ENCODE measurements at regions not wholly inside any gene's neighbourhood (a gene's known extent, or its start where the extent isn't known, plus 50 kb on each side); places are given as distances from the start of the nearest gene placed in this dataset.
"Not testable (repeated sequence)": the region's sequence is repeated elsewhere in the genome, so short reads cannot be mapped to it uniquely, and the experiment has no call there.

DNA sequence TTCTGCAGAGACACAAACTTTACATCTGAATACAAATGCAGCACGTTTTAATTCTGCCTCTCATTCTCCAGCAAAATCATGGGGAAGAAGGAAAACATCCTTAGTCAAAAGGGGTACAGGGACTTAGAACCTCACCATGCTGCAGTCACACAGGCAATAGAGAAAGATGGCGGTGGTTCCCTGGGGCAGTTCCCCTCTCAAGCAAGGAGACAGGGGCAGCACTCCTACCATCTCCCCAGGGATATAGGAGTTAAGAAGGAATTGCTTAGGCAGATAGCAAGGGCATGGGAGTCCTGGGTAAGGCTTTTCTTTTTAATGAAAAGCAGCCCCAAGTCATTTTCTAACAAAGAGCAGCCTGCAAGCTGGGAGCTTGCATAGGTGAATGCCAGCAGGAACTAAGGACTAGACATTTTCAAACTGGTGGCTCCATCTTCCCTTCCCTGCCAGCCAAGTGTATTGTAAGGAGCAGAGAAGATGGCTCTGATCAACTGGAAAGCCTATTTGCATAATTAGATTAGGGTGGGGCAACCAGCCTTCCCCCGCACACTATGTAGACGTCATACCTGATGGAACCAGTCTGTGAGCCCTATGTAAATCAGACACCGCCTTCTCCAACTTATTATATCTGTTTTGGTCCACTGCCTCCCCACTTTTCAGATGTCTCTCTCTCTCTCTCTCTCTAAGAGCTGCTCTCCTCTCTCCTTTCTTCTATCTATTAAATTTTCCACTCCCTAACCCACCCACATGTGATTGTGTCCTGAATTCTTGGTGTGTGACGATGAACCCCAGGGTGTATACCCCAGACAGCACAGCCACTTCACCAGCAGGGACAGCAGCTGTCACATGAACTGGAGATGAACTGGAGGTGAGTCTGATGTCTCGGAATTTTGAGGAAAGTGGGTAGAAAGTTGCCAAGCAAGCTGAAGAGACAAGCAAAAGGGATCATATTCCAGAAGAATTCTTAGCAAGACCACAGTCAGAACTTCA is 514.5 kb downstream of the IRS2 start:
- H3K27me3 ChIP-seq (ENCODE audit: control insufficient read depth in 3 of 3, insufficient read depth in 3 of 3, low read length in 3 of 3): no peaks in the 10 kb centered on the region
- H3K4me1 ChIP-seq (ENCODE audit: control insufficient read depth in 3 of 3, insufficient read depth in 2 of 3, low read depth in 1 of 3, low read length in 2 of 3): no peaks in the 10 kb centered on the region
- WGBS, 3 donors: 78 to 86% (median 79%) methylated on average over 7 of the region's 7 CpGs
- H3K36me3 ChIP-seq (ENCODE audit: control insufficient read depth in 3 of 3, insufficient read depth in 2 of 3, low read depth in 1 of 3, low read length in 3 of 3): no peaks in the 10 kb centered on the region
- DNase-seq (no peak), FAIRE-seq (no peak)
- no peak overlapping the region for H3K4me3 ChIP-seq (ENCODE audit: low read depth in 1 of 3, low read length in 3 of 3)
- H3K9me3 ChIP-seq (ENCODE audit: control insufficient read depth in 2 of 2, insufficient read depth in 1 of 2, low read depth in 1 of 2, low read length in 1 of 2): no peaks in the 10 kb centered on the region
- H3K27ac ChIP-seq (ENCODE audit: low read depth in 1 of 3, low read length in 2 of 3): no peak overlapping the region

DNA sequence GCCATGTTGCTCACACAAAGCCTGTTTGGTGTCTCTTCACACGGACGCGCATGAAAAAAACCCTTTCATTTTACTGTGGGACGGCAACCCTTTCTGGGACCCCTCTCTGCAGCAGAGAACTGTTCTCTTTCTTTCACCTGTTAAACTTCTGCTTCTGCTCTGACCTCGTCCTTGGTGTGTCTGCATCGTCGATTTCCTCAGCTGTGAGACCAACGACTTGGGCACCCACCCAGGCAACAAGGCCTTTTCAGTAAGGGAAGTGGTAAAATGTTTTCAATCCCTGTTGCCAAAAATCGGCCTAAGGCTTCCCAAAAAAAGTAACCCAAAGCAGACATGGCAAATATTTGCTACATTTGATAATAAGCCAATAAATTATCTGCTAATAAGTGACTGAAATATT is 515.3 kb downstream of the IRS2 start:
- no peaks in the 10 kb centered on the region for H3K27me3 ChIP-seq (ENCODE audit: control insufficient read depth in 3 of 3, insufficient read depth in 3 of 3, low read length in 3 of 3)
- 67 to 76% (median 74%) methylated on average over 9 of the region's 9 CpGs for whole genome bisulfite sequencing, 3 donors
- H3K9me3 ChIP-seq (ENCODE audit: control insufficient read depth in 2 of 2, insufficient read depth in 1 of 2, low read depth in 1 of 2, low read length in 1 of 2): no peaks in the 10 kb centered on the region
- no peaks in the 10 kb centered on the region for H3K36me3 ChIP-seq (ENCODE audit: control insufficient read depth in 3 of 3, insufficient read depth in 2 of 3, low read depth in 1 of 3, low read length in 3 of 3)
- no peak for FAIRE-seq
- DNase-seq: no peak
- no peak overlapping the region for H3K27ac ChIP-seq (ENCODE audit: low read depth in 1 of 3, low read length in 2 of 3)
- no peaks in the 10 kb centered on the region for H3K4me1 ChIP-seq (ENCODE audit: control insufficient read depth in 3 of 3, insufficient read depth in 2 of 3, low read depth in 1 of 3, low read length in 2 of 3)
- H3K4me3 ChIP-seq (ENCODE audit: low read depth in 1 of 3, low read length in 3 of 3): no peak overlapping the region

DNA sequence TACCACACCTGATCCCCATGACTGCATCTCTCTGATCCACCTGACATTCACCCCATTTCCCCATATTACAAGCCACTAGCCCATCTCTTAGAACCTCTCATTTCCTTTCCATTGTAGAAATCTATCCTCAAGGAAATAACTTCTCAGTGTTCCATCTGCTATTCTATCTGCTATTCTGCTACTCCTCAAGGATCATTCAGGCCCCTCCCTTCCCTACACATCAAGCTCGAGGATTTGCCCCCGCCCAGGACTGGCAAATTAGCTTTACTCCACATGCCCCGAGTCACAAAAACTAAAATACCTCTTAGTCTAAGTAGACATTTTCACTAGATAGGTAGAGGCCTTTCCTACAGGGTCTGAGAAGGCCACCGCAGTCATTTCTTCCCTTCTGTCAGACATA is 517.0 kb downstream of the IRS2 start:
- H3K4me1 ChIP-seq (ENCODE audit: control insufficient read depth in 3 of 3, insufficient read depth in 2 of 3, low read depth in 1 of 3, low read length in 2 of 3); DNase-seq; H3K9me3 ChIP-seq (ENCODE audit: control insufficient read depth in 2 of 2, insufficient read depth in 1 of 2, low read depth in 1 of 2, low read length in 1 of 2); H3K27me3 ChIP-seq (ENCODE audit: control insufficient read depth in 3 of 3, insufficient read depth in 3 of 3, low read length in 3 of 3); H3K36me3 ChIP-seq (ENCODE audit: control insufficient read depth in 3 of 3, insufficient read depth in 2 of 3, low read depth in 1 of 3, low read length in 3 of 3); H3K27ac ChIP-seq (ENCODE audit: low read depth in 1 of 3, low read length in 2 of 3); H3K4me3 ChIP-seq (ENCODE audit: low read depth in 1 of 3, low read length in 3 of 3); FAIRE-seq: not testable (repeated sequence)
- WGBS, 3 donors: 69 to 87% (median 76%) methylated on average over 3 to 4 of the region's 4 CpGs

DNA sequence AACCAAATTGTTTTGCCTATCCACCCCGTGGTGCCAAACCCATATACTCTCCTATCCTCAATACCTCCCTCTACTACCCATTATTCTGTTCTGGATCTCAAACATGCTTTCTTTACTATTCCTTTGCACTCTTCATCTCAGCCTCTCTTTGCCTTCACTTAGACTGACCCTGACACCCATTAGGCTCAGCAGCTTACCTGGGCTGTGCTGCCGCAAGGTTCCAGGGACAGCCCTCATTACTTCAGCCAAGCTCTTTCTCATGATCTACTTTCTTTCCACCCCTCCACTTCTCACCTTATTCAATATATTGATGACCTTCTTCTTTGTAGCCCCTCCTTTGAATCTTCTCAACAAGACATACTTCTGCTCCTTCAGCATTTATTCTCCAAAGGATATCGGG is 517.9 kb downstream of the IRS2 start:
- WGBS, 3 donors: 78 to 94% (median 89%) methylated on average over 2 to 3 of the region's 3 CpGs
- H3K27ac ChIP-seq (ENCODE audit: low read depth in 1 of 3, low read length in 2 of 3): not testable (repeated sequence)

DNA sequence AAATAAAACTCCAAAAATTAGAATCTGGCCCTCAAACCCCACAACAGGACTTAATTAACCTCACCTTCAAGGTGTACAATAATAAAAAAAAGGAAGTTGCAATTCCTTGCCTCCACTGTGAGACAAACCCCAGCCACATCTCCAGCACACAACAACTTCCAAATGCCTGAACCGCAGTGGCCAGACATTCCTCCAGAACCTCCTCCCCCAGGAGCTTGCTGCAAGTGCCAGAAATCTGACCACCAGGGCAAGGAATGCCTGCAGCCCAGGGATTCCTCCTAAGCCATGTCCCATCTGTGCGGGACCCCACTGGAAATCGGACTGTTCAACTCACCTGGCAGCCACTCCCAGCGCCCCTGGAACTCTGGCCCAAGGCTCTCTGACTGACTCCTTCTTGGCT is 519.0 kb downstream of the IRS2 start:
- not testable (repeated sequence) for FAIRE-seq; H3K36me3 ChIP-seq (ENCODE audit: control insufficient read depth in 3 of 3, insufficient read depth in 2 of 3, low read depth in 1 of 3, low read length in 3 of 3); H3K4me1 ChIP-seq (ENCODE audit: control insufficient read depth in 3 of 3, insufficient read depth in 2 of 3, low read depth in 1 of 3, low read length in 2 of 3); H3K9me3 ChIP-seq (ENCODE audit: control insufficient read depth in 2 of 2, insufficient read depth in 1 of 2, low read depth in 1 of 2, low read length in 1 of 2); H3K27me3 ChIP-seq (ENCODE audit: control insufficient read depth in 3 of 3, insufficient read depth in 3 of 3, low read length in 3 of 3); H3K4me3 ChIP-seq (ENCODE audit: low read depth in 1 of 3, low read length in 3 of 3); DNase-seq; H3K27ac ChIP-seq (ENCODE audit: low read depth in 1 of 3, low read length in 2 of 3)
- 65 to 94% (median 78%) methylated on average over 4 of the region's 4 CpGs for WGBS, 3 donors

More for the DNA sequence above, 517.9 kb downstream of the IRS2 start:
- not testable (repeated sequence) for H3K4me3 ChIP-seq (ENCODE audit: low read depth in 1 of 3, low read length in 3 of 3); H3K36me3 ChIP-seq (ENCODE audit: control insufficient read depth in 3 of 3, insufficient read depth in 2 of 3, low read depth in 1 of 3, low read length in 3 of 3); FAIRE-seq; H3K9me3 ChIP-seq (ENCODE audit: control insufficient read depth in 2 of 2, insufficient read depth in 1 of 2, low read depth in 1 of 2, low read length in 1 of 2); H3K27me3 ChIP-seq (ENCODE audit: control insufficient read depth in 3 of 3, insufficient read depth in 3 of 3, low read length in 3 of 3); DNase-seq; H3K4me1 ChIP-seq (ENCODE audit: control insufficient read depth in 3 of 3, insufficient read depth in 2 of 3, low read depth in 1 of 3, low read length in 2 of 3)

DNA sequence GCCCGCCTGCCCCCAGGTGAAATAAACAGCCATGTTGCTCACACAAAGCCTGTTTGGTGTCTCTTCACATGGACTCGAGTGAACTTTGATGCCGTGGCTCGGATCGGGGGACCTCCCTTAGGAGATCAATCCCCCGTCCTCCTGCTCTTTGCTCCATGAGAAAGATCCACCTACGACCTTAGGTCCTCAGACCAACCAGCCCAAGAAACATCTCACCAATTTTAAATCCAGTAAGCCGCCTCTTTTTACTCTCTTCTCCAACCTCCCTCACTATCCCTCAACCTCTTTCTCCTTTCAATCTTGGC is 521.0 kb downstream of the IRS2 start:
- H3K36me3 ChIP-seq (ENCODE audit: control insufficient read depth in 3 of 3, insufficient read depth in 2 of 3, low read depth in 1 of 3, low read length in 3 of 3); H3K4me1 ChIP-seq (ENCODE audit: control insufficient read depth in 3 of 3, insufficient read depth in 2 of 3, low read depth in 1 of 3, low read length in 2 of 3); DNase-seq; FAIRE-seq; H3K9me3 ChIP-seq (ENCODE audit: control insufficient read depth in 2 of 2, insufficient read depth in 1 of 2, low read depth in 1 of 2, low read length in 1 of 2); H3K27me3 ChIP-seq (ENCODE audit: control insufficient read depth in 3 of 3, insufficient read depth in 3 of 3, low read length in 3 of 3); H3K4me3 ChIP-seq (ENCODE audit: low read depth in 1 of 3, low read length in 3 of 3); H3K27ac ChIP-seq (ENCODE audit: low read depth in 1 of 3, low read length in 2 of 3): not testable (repeated sequence)
- 69 to 78% (median 70%) methylated on average over 8 of the region's 8 CpGs for WGBS, 3 donors

DNA sequence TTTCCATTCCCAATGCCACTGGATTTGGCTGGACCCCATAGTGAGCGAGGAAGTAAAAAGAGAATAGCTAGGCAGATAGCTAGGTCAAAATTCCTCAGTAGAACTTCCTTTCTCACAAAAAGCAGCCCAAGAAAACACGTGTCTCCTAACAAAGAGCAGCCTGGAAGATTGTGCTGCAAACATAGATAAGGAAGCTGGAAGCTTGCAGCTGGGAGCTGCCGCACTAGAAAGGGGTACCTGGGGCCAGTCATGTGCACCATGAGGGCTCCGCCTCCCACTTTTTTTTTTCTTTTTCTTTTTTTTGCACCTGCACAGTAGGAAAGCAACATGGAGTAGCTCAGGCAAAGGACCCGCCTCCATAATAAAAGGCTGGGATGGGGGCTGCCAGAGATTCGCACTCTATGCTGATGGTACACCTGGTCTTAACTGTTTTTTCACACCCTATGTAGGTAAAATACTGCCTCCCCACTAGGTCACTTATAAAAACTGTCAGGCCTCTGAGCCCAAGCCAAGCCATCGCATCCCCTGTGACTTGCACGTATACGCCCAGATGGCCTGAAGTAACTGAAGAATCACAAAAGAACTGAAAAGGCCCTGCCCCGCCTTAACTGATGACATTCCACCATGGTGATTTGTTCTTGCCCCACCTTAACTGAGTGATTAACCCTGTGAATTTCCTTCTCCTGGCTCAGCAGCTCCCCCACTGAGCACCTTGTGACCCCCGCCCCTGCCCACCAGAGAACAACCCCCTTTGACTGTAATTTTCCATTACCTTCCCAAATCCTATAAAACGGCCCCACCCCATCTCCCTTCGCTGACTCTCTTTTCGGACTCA is 521.6 kb downstream of the IRS2 start:
- not testable (repeated sequence) for H3K27ac ChIP-seq (ENCODE audit: low read depth in 1 of 3, low read length in 2 of 3); H3K27me3 ChIP-seq (ENCODE audit: control insufficient read depth in 3 of 3, insufficient read depth in 3 of 3, low read length in 3 of 3); H3K4me3 ChIP-seq (ENCODE audit: low read depth in 1 of 3, low read length in 3 of 3); FAIRE-seq; H3K4me1 ChIP-seq (ENCODE audit: control insufficient read depth in 3 of 3, insufficient read depth in 2 of 3, low read depth in 1 of 3, low read length in 2 of 3); H3K36me3 ChIP-seq (ENCODE audit: control insufficient read depth in 3 of 3, insufficient read depth in 2 of 3, low read depth in 1 of 3, low read length in 3 of 3); H3K9me3 ChIP-seq (ENCODE audit: control insufficient read depth in 2 of 2, insufficient read depth in 1 of 2, low read depth in 1 of 2, low read length in 1 of 2)
- DNase-seq: peak in 1 of 2 donors; percentile 18
- 34 to 60% (median 49%) methylated on average over 11 to 13 of the region's 14 CpGs for WGBS, 3 donors

DNA sequence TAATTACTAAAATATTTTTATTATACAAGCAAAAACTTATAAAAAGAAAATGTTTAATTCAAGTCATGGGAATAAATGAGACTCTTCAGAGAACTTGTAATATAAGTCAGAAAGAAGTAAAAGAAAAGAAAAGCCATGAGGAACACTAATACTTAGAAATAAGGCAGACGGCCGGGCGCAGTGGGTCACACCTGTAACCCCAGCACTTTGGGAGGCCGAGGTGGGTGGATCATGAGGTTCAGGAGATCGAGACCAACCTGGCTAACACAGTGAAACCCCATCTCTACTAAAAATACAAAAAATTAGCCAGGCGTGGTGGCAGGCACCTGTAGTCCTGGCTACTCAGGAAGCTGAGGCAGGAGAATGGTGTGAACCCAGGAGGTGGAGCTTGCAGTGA is 528.6 kb downstream of the IRS2 start:
- not testable (repeated sequence) for H3K9me3 ChIP-seq (ENCODE audit: control insufficient read depth in 2 of 2, insufficient read depth in 1 of 2, low read depth in 1 of 2, low read length in 1 of 2); H3K4me3 ChIP-seq (ENCODE audit: low read depth in 1 of 3, low read length in 3 of 3); FAIRE-seq; DNase-seq; H3K27me3 ChIP-seq (ENCODE audit: control insufficient read depth in 3 of 3, insufficient read depth in 3 of 3, low read length in 3 of 3); H3K36me3 ChIP-seq (ENCODE audit: control insufficient read depth in 3 of 3, insufficient read depth in 2 of 3, low read depth in 1 of 3, low read length in 3 of 3); H3K4me1 ChIP-seq (ENCODE audit: control insufficient read depth in 3 of 3, insufficient read depth in 2 of 3, low read depth in 1 of 3, low read length in 2 of 3); H3K27ac ChIP-seq (ENCODE audit: low read depth in 1 of 3, low read length in 2 of 3)
- 76 to 90% (median 82%) methylated on average over 6 of the region's 6 CpGs for WGBS, 3 donors

All from small intestine (tissue), 7 donors.